BLaER1 treated with 17β-estradiol and CSF1 and Interleukin-3, amounts not matched to agents 10 nM and 100 nM (cell line): ENCODE measurements at regions not wholly inside any gene's neighbourhood (a gene's known extent, or its start where the extent isn't known, plus 50 kb on each side); places are given as distances from the start of the nearest gene placed in this dataset.
"Not testable (repeated sequence)": the region's sequence is repeated elsewhere in the genome, so short reads cannot be mapped to it uniquely, and the experiment has no call there.

ENCODE experiments used
- H3K27ac ChIP-seq, 11 experiments: shearing (Covaris generic); formaldehyde crosslinking; 2 replicates each; pipeline ENCODE4 v1.8.1; 2022
- H3K27me3 ChIP-seq, 11 experiments: shearing (Covaris generic); formaldehyde crosslinking; 2 replicates each; pipeline ENCODE4 v1.8.1; 2022
- H3K36me3 ChIP-seq, 11 experiments: shearing (Covaris generic); formaldehyde crosslinking; 2 replicates each; pipeline ENCODE4 v1.8.1; 2022
- H3K4me1 ChIP-seq, 10 experiments: shearing (Covaris generic); formaldehyde crosslinking; 2 replicates each; pipeline ENCODE4 v1.8.1; 2022
- H3K4me2 ChIP-seq, 11 experiments: shearing (Covaris generic); formaldehyde crosslinking; 2 replicates each; pipeline ENCODE4 v1.8.1; 2022
- H3K4me3 ChIP-seq, 10 experiments: shearing (Covaris generic); formaldehyde crosslinking; 2 replicates each; pipeline ENCODE4 v1.8.1; 2022
- H3K9ac ChIP-seq, 11 experiments: shearing (Covaris generic); formaldehyde crosslinking; 2 replicates each; pipeline ENCODE4 v1.8.1; 2022
- H3K9me3 ChIP-seq, 11 experiments: shearing (Covaris generic); formaldehyde crosslinking; replicated peaks in 1 of 11; 2 replicates each; pipeline ENCODE4 v1.8.1; 2022
- H4K20me1 ChIP-seq, 11 experiments: shearing (Covaris generic); formaldehyde crosslinking; 2 replicates each; pipeline ENCODE4 v1.8.1; 2022
- Cebpa-rat ChIP-seq, 11 experiments: shearing (Covaris generic); IDR thresholded peaks; 2 replicates each; pipeline ENCODE4 v1.8.1; 2022

- Histone ChIP-seq H3K36me3 (peaks cover 0 to 18% (median 0%) of the 10 kb centered on the region in 11 experiments; a peak in 8 of 22 replicates), H3K9me3 (no peaks in the 10 kb centered on the region), H3K4me2 (no peak overlapping the region), H3K9ac (no peak overlapping the region), H3K4me3 (no peak overlapping the region), H3K27me3 (no peaks in the 10 kb centered on the region), H3K27ac (no peak overlapping the region), H3K4me1 (peaks cover 29 to 64% (median 55%) of the 10 kb centered on the region in 10 experiments), H4K20me1 (peaks cover 76 to 99% (median 98%) of the 10 kb centered on the region in 11 experiments; a peak in 21 of 22 replicates)
- TF ChIP-seq Cebpa-rat (IDR thresholded peaks at IDR 0.05), result no peak
These were observed 75.1 kb downstream of the HAUS1 start for GRCh38 chr18:46179306-46179705.

- Histone ChIP-seq H3K4me3 (no peak overlapping the region), H3K4me2 (peak overlapping the region in 1 of 11 experiments; percentile 47; a peak in 4 of 22 replicates), H3K9me3 (no peaks in the 10 kb centered on the region), H3K4me1 (peaks cover 16 to 55% (median 39%) of the 10 kb centered on the region in 10 experiments; a peak in 19 of 20 replicates), H3K27ac (no peak overlapping the region), H3K27me3 (no peaks in the 10 kb centered on the region), H3K36me3 (peaks cover 0 to 28% (median 14%) of the 10 kb centered on the region in 11 experiments; a peak in 14 of 22 replicates), H3K9ac (no peak overlapping the region; a peak in 1 of 22 replicates), H4K20me1 (peaks cover 64 to 100% (median 98%) of the 10 kb centered on the region in 11 experiments; a peak in 21 of 22 replicates)
- no peak for TF ChIP-seq Cebpa-rat (IDR thresholded peaks at IDR 0.05)
These were observed 78.6 kb downstream of the HAUS1 start for GRCh38 chr18:46182633-46183358.

GRCh38 chr18:46184296-46184695, 80.1 kb downstream of the HAUS1 start:
- Histone ChIP-seq H4K20me1 (peaks cover 58 to 100% (median 95%) of the 10 kb centered on the region in 11 experiments; a peak in 21 of 22 replicates), H3K4me1 (peaks cover 16 to 56% (median 46%) of the 10 kb centered on the region in 10 experiments; a peak in 19 of 20 replicates), H3K4me2 (peak overlapping the region in 3 of 11 experiments; percentile 2 to 48 (median 40); a peak in 4 of 22 replicates), H3K36me3 (peaks cover 9 to 32% (median 22%) of the 10 kb centered on the region in 11 experiments; a peak in 19 of 22 replicates)
- not testable (repeated sequence) for H3K9ac ChIP-seq, H3K27me3 ChIP-seq, H3K9me3 ChIP-seq, H3K4me3 ChIP-seq, H3K27ac ChIP-seq

- H3K4me1 ChIP-seq, result peaks cover 16 to 56% (median 47%) of the 10 kb centered on the region in 10 experiments; a peak in 19 of 20 replicates
- no peak overlapping the region for H3K27ac ChIP-seq
- H3K9ac ChIP-seq, result no peak overlapping the region
- H4K20me1 ChIP-seq, result peaks cover 62 to 100% (median 95%) of the 10 kb centered on the region in 11 experiments; a peak in 21 of 22 replicates
- H3K4me2 ChIP-seq, result peak overlapping the region in 2 of 11 experiments; percentile 40 to 48; a peak in 4 of 22 replicates
- H3K4me3 ChIP-seq, result no peak overlapping the region
- no peaks in the 10 kb centered on the region for H3K9me3 ChIP-seq
- H3K36me3 ChIP-seq, result peaks cover 9 to 32% (median 22%) of the 10 kb centered on the region in 11 experiments; a peak in 19 of 22 replicates
- no peak for TF ChIP-seq Cebpa-rat (IDR thresholded peaks at IDR 0.05)
- no peaks in the 10 kb centered on the region for H3K27me3 ChIP-seq
These were observed 80.5 kb downstream of the HAUS1 start for GRCh38 chr18:46184727-46185126.

GRCh38 chr18:46190667-46191066, 86.5 kb downstream of the HAUS1 start:
- peaks cover 0 to 30% (median 1%) of the 10 kb centered on the region in 10 experiments; a peak in 11 of 20 replicates for H3K4me1 ChIP-seq
- H3K36me3 ChIP-seq, result peaks cover 9 to 56% (median 30%) of the 10 kb centered on the region in 11 experiments; a peak in 20 of 22 replicates
- no peak overlapping the region for H3K27ac ChIP-seq
- no peaks in the 10 kb centered on the region for H3K9me3 ChIP-seq
- no peak overlapping the region for H3K9ac ChIP-seq
- H3K4me3 ChIP-seq, result no peak overlapping the region
- no peak for TF ChIP-seq Cebpa-rat (IDR thresholded peaks at IDR 0.05)
- no peaks in the 10 kb centered on the region for H3K27me3 ChIP-seq
- peaks cover 47 to 100% (median 90%) of the 10 kb centered on the region in 11 experiments; a peak in 20 of 22 replicates for H4K20me1 ChIP-seq
- H3K4me2 ChIP-seq, result no peak overlapping the region

- H3K27me3 ChIP-seq, result no peaks in the 10 kb centered on the region
- H3K36me3 ChIP-seq, result peaks cover 0 to 38% (median 18%) of the 10 kb centered on the region in 11 experiments; a peak in 19 of 22 replicates
- no peaks in the 10 kb centered on the region for H3K9me3 ChIP-seq
- H3K27ac ChIP-seq, result no peak overlapping the region
- no peak overlapping the region for H3K4me3 ChIP-seq
- no peak overlapping the region for H3K9ac ChIP-seq
- no peak overlapping the region for H3K4me2 ChIP-seq
- TF ChIP-seq Cebpa-rat (IDR thresholded peaks at IDR 0.05), result no peak
- H4K20me1 ChIP-seq, result peaks cover 31 to 100% (median 84%) of the 10 kb centered on the region in 11 experiments; a peak in 20 of 22 replicates
- peaks cover 0 to 14% (median 2%) of the 10 kb centered on the region in 10 experiments; a peak in 12 of 20 replicates for H3K4me1 ChIP-seq
These were observed 92.5 kb downstream of the HAUS1 start for GRCh38 chr18:46196627-46197243.

GRCh38 chr18:46199515-46200147, 95.4 kb downstream of the HAUS1 start:
- H3K36me3 ChIP-seq, result peaks cover 0 to 36% (median 17%) of the 10 kb centered on the region in 11 experiments; a peak in 18 of 22 replicates
- H3K9me3 ChIP-seq, result no peaks in the 10 kb centered on the region
- peaks cover 12 to 32% (median 22%) of the 10 kb centered on the region in 10 experiments for H3K4me1 ChIP-seq
- peaks cover 20 to 100% (median 77%) of the 10 kb centered on the region in 11 experiments; a peak in 18 of 22 replicates for H4K20me1 ChIP-seq
- H3K4me2 ChIP-seq, result no peak overlapping the region
- no peak overlapping the region for H3K4me3 ChIP-seq
- no peak for TF ChIP-seq Cebpa-rat (IDR thresholded peaks at IDR 0.05)
- no peak overlapping the region for H3K9ac ChIP-seq
- H3K27ac ChIP-seq, result peak overlapping the region in 3 of 11 experiments; percentile 45 to 58 (median 49); a peak in 5 of 22 replicates
- no peaks in the 10 kb centered on the region for H3K27me3 ChIP-seq

- not testable (repeated sequence) for H3K4me2 ChIP-seq, H3K9ac ChIP-seq, H3K4me3 ChIP-seq, H3K27me3 ChIP-seq, H3K9me3 ChIP-seq
- peaks cover 19 to 40% (median 30%) of the 10 kb centered on the region in 10 experiments for H3K4me1 ChIP-seq
- H3K36me3 ChIP-seq, result peaks cover 0 to 33% (median 13%) of the 10 kb centered on the region in 11 experiments; a peak in 18 of 22 replicates
- peak overlapping the region in 1 of 11 experiments; percentile 45; a peak in 2 of 22 replicates for H3K27ac ChIP-seq
- H4K20me1 ChIP-seq, result peaks cover 19 to 99% (median 76%) of the 10 kb centered on the region in 11 experiments; a peak in 18 of 22 replicates
These were observed 96.2 kb downstream of the HAUS1 start for GRCh38 chr18:46200178-46201055.
